Stimulated activated CD4-positive, alpha-beta T cell treated with anti-CD3 and anti-CD28 coated beads, Interleukin-4, amount 100 ng/mL, for 4 hours (primary cell): ENCODE measurements at regions not wholly inside any gene's neighbourhood (a gene's known extent, or its start where the extent isn't known, plus 50 kb on each side); places are given as distances from the start of the nearest gene placed in this dataset.
"Not testable (repeated sequence)": the region's sequence is repeated elsewhere in the genome, so short reads cannot be mapped to it uniquely, and the experiment has no call there.

Experiments used
- DNase-seq, 2 experiments: peaks; one replicate each; pipeline ENCODE4 v3.0.0-alpha.2; 2020

- not testable (repeated sequence) for DNase-seq
Observed at GRCh38 chr3:48101301-48101650, 85.1 kb upstream of the MAP4 start.

GRCh38 chr3:48092270-48092669 lies 76.1 kb upstream of the MAP4 start:
- DNase-seq = no peak

- DNase-seq = no peak
Observed at GRCh38 chr3:48090166-48090939, 74.1 kb upstream of the MAP4 start.

GRCh38 chr3:48088749-48089466 lies 72.7 kb upstream of the MAP4 start:
- peak; percentile 93 to 94 for DNase-seq

- DNase-seq = no peak
Observed at GRCh38 chr3:48088056-48088748, 72.0 kb upstream of the MAP4 start.

- no peak for DNase-seq
Observed at GRCh38 chr3:48086705-48087104, 70.5 kb upstream of the MAP4 start.

- no peak for DNase-seq
Observed at GRCh38 chr3:48084929-48085328, 68.7 kb upstream of the MAP4 start.

- no peak for DNase-seq
Observed at GRCh38 chr3:48084170-48084569, 68.0 kb upstream of the MAP4 start.

DNA sequence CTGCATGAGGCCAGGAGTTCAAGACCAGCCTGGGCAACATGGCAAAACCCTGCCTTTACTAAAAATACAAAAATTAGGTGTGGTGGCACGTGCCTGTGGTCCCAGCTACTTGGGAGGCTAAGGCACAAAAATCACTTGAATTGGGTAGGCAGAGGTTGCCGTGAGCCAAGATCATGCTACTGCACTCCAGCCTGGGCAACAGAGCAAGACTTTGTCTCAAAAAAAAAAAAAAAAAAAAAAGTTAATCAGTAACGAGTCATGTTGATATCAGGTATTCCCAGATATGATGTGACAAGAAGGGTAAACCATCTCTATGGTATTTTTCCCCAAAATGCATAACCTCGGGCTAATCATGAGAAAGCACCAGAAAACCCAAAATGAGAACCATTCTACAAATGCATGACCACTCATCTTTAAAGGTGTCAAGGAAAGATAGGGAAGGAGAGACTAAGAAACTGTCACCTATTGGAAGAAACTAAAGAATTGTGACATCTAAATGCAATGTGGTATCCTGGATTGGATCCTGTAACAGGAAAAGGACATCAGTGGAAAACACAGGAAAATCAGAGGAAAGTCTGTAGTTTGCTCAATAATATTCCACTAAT lies 66.5 kb upstream of the MAP4 start:
- DNase-seq = no peak

- DNase-seq = no peak
Observed at GRCh38 chr3:48077815-48078214, 61.6 kb upstream of the MAP4 start.

DNA sequence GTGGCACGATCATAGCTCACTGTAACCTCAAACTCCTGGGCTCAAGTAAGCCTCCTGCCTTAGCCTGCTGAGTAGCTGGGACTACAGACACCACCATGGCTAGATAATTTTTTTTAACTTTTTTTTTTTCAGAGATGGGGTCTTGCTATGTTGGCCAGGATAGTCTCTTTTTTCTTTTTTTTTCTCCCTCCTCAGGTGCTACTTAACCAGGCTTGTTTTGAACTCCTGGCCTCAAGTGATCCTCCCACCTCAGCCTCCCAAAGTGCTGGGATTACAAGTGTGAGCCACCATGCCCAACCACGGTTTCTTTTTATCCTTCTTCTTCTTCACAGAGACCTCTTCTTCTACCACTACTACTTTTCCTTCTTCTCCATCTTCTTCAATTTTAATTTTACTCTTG lies 53.8 kb upstream of the MAP4 start:
- DNase-seq = no peak

DNA sequence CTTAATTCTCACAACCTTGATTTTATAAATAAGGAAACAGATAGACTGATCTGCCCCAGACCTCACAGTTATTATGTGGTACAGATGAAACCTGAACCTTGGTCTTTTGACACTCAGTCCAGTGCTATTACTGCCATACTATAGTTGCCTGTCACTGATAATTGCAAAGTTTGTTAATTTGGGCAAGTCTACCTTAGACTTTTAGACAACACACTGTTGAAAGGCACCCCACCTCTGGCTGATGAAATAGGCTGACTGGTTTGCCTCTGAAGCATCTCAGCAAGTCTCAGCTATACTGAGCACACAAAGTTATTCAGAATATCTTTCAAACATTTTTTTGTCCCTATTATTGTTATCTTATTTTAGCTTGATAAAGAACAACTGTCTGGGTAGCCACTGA lies 53.1 kb upstream of the MAP4 start:
- no peak for DNase-seq

- no peak for DNase-seq
Observed at GRCh38 chr3:48068886-48069285, 52.7 kb upstream of the MAP4 start.

DNA sequence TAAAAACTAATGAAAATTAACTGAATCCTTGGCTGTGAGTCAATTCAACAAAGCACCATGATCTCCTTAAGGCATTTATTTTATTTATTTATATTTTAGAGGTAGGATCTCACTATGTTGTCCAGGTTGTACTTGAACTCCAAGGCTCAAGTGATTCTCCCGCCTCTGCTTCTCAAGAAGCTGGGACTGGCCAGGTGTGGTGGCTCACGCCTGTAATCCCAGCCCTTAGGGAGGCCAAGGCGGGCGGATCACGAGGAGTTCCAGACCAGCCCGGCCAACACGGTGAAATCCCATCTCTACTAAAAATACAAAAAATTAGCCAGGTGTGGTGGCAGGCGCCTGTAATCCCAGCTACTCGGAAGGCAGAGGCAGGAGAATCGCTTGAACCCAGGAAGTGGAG lies 52.1 kb upstream of the MAP4 start:
- DNase-seq = not testable (repeated sequence)

- DNase-seq = no peak
Observed at GRCh38 chr3:48067271-48067670, 51.1 kb upstream of the MAP4 start.
